Left kidney (tissue), 1 donor: ENCODE measurements at regions not wholly inside any gene's neighbourhood (a gene's known extent, or its start where the extent isn't known, plus 50 kb on each side); places are given as distances from the start of the nearest gene placed in this dataset.

Source experiments
- DNase-seq: peaks from one replicate; pipeline ENCODE4 v3.0.0-alpha.2; 2013

DNA sequence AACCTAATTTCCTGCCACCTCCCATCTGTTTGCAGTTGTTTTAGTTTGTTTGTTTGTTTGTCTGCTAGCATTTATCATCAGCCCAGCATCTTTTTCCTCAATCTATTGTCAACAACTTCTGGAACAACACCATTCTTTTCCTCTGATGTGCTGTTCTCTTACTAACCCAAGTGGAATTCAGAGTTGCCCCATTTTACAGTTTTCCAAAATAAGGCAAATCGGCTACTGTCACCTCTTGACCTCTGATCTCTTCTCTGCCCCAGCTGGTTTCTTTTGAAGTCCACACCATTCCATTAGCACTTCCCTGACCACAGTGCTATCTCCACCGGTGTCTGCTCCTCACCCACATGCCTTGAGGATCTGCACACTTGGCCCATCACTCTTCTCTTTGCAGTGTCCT is 102.4 kb downstream of the EFNB2 start:
- DNase-seq: no peak

DNA sequence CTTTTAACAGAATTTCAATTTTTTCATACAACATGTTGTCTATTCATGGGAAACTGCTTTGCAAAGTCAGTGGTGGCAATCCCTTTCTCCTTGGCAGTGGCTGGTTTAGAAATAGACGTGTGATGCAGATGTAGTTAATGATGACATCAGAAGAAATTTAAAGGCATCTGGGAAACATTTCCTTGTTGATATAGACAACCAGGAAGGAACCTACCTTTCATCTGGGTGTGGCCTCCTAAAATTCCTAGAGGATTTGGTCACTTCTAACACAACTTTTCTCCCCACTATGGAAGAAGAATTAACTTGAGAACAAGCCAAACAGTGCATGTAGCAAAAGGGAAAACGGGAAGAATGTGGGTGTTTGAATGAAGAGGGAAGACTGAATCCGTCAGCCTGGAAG is 102.8 kb downstream of the EFNB2 start:
- no peak for DNase-seq

DNA sequence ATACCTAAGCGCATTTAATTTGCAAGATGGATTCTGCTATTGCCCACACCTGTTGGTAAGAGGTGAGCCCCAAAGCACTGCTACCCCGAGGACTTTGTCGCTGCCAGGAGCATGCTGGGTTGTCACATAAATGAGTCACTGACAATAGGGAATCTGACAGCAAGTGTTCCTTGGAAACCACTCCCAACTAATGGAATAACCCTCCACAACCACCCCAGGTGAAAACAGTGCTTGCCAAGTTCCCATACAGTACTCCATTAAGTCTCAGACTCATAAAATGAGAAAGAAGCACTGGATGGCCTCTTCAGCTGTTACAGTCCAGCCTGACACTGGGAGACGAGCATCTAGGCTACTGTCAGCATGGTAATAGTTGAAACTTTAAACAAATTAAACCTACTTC is 108.6 kb downstream of the EFNB2 start:
- DNase-seq: no peak

DNA sequence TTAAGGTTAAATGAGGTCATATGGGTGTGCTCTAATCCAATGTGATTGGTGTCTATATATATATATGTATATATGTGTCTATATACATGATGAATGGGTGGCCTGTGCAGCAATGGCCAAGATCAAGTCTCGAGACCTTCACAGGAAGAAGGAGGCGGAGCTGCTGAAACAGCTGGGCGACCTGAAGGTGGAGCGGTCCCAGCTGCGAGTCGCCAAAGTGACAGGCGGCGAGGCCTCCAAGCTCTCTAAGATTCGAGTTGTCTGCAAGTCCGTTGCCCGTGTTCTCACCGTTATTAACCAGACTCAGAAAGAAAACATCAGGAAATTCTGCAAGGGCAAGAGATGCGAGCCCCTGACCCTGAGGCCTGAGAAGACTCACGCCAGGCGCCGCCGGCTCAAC is 109.8 kb downstream of the EFNB2 start:
- DNase-seq: no peak

DNA sequence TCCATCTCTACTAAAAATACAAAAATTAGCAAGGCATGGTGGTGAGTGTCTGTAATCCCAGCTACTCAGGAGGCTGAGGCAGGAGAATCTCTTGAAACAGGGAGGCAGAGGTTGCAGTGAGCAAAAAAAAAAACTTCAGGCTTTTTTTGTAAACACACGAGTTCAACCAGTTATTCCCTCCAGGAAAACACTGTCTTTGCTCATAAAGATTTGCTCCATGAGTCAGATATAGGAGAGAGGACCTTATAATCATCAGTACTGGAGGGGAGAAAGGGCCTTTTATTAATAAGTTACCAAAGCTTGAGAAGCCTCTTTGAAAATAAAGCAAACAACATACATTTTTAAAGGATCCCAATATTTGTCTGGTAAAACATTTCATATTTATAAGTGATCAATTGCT is 110.7 kb downstream of the EFNB2 start:
- no peak for DNase-seq

DNA sequence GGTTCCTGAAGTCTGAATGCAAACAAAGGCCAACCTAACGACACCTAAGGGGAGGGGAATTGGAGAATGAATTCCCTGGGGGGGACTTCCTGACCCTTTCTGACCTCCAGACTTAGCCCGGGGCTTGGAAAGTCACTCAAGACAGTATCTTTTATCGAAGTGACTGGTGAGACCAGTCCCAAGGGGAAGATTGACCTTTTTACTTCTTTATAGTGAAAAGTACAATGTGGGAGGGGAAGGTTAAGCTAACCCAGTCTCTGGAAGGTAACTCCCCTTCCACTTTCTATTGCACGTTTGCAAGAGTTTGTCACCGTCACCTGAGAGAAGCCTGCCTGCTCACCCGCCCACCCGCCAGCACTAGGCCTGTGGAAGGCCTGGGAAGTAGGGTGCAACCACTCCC is 111.9 kb downstream of the EFNB2 start:
- DNase-seq: no peak

DNA sequence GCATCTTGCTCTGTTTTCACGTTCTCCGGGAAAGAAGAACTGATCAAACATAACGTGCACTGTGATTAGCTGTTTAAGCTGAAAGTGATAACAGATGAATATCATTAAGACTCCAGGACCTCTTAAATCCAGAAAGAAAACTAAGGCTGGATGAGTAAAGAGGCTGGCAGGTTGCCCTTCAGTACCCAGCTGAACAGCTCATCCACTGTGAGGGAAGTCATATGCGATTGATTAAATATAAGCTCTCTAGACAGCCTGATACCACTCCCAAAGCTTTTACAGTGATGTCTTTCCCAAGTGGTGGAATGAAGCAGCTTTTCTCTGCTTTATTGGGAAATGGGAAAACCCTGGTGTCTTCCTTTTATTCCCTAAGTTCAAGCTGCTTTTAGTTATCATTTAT is 116.9 kb downstream of the EFNB2 start:
- no peak for DNase-seq

DNA sequence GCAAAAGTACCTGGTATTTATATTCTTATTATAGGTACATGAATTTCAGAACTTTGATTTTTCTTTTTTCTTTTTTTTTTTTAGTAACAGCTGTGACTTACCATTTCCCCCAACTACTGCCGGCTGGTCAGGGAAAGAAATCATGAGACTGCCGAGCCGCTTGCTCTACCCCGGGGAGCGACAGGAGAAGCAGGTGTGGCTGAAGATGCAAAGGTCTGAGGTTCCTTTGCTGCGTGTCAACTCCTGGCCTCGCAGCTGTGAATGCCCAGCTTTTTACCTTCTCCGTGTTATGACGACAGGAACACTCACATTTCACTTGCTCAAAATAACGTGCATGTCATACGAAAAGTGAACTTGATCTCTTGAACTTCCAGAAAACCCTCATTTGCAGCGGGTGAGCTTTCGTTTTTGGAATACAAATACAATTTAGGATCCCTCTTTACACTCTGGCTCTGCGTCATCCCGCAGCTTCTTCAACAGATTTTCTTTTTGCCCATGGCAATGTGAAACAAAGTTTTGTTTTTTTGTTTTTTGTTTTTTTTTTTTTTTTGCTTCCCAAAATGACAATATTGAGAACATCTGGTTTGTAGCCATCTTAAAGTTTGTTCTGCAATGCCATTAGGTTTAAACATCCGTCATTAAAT is 117.9 kb downstream of the EFNB2 start:
- no peak for DNase-seq

DNA sequence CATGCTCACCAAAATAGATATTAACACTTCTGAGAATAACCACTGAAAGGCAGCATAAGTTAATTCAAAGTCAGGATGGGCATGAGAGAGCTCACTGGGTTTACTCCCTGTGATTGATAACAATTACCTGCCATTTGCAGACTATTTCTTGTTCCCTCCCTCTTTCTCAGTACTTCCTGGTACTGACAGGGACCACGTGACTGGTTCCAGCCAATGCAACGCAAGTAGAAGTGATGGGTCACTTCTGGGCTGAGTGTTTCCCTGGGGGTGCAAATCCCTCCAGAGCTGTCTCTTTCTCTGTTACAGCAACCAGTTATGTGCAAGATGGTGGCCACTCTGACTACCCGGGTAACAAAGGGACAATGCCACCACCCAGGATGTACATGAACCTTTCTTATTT is 118.8 kb downstream of the EFNB2 start:
- DNase-seq: no peak

DNA sequence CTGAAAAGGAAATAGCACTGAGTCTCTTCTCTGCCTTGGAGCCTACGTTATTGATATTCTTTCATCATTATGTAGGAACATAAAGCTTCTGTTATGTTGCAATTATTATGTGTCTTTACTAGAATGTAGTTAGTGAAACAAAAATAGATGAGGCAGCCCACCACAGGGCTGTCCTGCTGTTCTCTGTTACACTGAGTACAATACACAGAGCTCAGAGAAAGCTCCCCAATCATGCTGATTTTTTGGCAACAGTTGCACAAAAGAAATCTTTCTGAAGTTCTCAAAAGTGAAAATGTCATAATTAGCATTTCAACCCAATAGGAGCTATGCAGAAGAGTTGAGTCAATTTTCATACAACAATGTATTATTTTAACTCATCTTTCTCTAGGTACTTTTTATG is 119.5 kb downstream of the EFNB2 start:
- no peak for DNase-seq

DNA sequence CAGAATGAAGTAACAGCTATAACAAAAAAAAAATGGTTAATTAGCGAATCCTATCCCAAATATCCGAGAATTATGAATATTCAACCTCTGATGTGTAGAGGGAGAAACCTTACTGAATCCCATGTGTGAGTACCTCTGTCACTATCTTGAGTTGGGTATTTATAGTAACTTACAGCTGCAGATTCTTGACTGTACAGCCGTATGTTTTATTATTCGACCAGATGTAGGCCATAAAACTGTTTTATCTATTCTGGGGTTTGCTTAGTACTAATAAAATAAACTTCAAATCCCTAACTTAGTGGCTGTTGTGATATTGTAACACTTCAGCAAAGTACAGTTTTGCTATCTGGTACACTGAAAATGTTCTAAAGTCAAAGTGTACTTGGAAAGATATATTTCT is 120.0 kb downstream of the EFNB2 start:
- no peak for DNase-seq

DNA sequence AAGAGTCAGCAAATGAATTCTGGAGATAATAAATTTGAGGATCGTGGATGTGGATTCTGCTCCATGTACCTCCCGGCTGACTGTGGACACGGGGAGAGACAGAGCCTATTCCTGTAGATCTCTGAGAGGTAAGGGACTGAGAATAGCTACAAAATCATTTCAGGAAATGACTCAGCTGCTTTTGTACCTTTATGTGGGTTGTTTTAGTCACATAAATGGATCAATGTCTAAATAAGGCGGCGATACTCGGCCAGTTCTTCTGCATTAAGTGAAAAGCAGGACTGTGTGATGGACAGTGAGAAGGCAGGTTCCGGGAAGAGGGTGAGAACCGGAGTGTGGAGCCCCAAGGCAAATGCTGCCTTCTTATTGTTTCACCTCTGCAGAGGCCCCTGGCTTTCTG is 128.1 kb downstream of the EFNB2 start:
- DNase-seq: no peak

DNA sequence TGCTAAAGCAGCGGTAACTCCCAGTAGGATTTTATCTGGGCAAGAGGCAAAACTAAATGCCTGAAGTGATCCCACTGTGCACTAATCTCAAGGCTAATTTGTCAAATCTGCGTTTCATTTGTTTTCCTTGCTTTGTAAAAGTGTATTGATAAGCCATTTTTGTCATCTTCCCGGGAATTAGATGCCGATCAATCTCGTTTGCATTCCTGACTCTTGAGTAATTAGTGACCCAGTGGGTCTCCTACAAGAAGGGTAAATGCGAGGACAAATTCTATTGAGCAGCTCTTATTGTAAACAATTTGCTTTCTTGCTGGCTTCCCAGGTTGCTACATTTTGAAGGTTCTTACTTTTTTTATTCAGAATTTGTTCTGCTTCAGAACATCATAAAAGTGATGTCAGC is 129.7 kb downstream of the EFNB2 start:
- DNase-seq: no peak

DNA sequence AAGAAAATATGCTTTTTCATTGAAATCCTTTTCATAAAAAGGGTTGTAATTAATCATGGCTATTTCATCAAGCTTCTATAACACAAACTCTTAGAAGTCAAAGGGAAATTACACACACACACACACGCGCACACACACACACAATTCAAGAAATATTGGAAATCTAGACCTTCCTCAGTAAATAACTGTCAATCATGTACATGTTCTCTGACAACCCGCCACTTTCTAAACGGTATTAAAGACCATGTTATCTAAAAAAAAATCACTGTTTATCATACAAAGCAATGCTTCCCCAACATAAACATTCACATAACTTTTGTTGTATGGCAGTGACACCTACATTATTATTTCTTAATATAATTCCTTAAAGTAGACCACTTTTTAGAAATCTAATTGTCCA is 132.2 kb downstream of the EFNB2 start:
- no peak for DNase-seq

DNA sequence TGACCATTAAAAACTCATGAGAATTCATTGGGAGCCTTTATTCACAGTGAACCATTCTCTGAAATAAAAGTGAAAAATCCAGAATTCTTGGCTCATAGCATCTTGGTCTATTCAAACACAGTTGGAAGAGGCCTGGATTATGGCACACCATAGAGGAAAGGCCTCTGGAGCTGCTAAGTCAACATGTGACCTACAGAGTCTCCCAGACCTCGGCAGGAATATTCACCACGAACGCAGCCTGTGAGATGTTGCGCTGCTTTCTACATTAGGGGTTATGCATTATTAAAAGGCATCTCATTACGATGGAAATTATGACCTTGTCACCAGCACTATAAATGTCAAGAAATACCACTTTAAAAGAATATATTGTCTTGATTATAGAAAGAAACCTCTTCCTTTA is 132.6 kb downstream of the EFNB2 start:
- DNase-seq: no peak

DNA sequence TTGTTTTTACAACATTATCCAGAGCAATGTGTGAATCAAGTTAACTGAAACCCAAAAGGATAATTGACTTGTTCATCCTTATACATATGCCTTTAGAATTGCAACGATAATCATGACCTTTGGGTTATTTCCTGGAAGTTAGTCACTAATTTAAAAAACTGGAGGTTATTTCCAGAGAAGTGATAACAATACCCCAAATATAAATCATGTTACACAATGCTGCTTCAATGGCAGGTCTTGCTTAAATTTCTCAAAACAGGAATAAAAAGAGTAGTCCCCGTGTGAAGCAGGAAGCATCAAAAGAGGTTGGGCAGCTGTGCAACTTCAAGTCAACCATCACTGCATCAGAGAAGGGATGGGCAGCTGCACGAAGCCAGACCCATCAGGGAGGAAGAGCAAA is 134.4 kb downstream of the EFNB2 start:
- DNase-seq: no peak

DNA sequence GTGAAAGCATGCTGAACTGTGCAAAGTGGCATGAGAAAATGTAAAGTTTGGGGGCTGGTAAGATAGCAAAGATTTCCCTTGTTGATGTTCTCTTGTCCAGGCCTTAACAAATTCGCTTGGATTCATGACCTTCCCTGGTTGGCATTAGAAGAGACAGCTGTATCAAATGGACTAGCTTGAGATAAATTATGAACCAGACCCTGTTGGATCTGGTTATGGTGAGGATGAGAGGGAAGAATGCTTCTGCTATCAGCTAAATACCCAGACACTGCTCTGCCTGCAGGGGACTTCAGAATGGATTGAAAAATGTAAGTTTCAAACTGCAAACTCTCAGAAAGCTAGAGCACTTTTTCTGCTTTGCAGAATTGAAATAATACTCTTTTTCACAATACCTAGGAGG is 135.2 kb downstream of the EFNB2 start:
- DNase-seq: no peak

DNA sequence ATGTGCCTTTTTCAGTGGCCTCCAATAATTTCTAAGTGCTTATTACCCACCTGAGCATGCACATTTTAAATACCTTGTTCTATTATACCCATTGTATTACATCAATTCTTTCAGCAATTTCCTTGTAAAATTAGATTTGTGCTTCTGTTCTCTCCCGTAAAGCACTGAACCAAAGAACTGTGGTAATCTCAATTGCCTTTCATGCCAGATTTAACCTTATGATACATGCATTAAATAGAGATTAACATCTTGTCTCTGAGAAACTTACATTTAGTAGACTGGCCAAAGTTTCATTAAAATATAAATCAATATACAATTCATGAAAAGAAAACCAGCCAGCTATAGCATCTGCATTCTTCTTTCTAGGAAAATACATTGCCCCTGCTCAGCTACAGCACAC is 137.2 kb downstream of the EFNB2 start:
- no peak for DNase-seq

DNA sequence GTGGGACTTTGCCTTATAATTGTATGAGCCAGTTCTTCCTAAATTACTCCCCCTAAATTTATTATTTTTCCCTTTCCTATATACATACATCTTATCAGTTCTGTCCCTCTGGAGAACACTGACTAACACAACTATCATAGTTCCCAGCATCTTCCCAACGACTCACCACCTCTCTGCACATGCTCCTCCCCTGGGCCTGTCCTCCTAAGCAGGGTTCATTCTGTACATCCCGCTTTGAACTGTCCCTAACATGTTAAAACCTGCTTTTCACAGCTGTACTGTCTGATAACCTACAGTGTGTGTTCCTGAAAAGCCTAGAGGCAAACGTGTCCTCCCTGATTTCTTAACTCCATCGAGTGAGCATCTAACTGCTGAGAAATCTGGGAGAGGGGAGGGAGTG is 141.7 kb downstream of the EFNB2 start:
- no peak for DNase-seq

DNA sequence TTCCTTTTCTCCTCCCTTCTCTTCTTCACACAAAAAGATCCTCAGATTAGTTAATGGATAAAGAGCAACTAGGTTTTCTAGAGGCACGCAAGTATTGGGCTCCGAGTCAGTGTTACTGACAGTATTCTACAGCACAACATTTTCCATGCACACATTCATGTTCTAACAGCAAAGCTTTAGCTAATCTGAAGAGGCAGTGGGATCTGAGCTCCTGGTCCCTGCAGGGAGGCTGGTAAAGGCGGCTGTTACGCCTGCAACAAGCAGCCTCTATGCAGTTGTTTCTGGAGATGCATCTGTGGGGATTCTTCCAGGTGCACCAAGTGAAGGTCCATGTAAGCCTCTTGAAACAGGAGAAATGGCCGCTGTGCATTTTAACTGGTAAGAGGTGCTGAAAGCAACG is 143.8 kb downstream of the EFNB2 start:
- DNase-seq: no peak

DNA sequence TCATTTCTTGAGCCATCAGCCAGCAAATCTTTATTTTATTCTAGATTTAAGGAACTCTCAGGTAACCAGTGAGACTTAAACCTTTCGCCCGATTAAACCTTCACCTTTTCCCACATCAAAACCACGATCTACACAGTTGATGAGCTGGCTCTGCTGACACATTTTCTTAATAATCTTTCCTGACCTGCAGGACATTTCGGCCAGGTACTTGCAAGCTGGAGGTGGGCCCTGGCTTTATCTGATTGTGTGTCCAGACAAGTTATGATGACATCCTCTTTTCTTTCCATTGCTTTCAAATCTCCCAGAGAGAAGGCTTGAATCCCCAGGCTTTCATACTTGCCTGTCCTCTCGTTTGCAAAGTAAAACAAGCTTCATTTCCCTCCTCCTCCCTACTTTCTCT is 144.2 kb downstream of the EFNB2 start:
- no peak for DNase-seq

DNA sequence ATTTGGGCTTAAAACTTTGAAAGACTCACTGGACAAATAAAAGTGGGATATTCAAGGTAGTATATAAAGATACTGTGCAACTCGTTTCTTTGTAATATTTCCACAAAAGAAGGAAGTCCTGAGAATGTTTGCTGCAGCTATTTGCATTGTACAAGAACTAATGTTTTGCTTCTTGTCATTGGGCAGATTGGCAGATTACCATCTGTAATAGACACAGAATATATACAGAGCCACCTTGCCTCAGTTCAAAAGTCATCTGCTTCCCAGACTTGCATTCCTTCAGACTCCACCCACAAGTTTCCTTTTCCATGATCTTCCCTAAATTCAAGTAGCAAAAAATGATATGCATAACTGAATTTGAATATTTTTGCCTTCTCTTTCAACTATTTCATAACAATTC is 145.1 kb downstream of the EFNB2 start:
- DNase-seq: no peak

DNA sequence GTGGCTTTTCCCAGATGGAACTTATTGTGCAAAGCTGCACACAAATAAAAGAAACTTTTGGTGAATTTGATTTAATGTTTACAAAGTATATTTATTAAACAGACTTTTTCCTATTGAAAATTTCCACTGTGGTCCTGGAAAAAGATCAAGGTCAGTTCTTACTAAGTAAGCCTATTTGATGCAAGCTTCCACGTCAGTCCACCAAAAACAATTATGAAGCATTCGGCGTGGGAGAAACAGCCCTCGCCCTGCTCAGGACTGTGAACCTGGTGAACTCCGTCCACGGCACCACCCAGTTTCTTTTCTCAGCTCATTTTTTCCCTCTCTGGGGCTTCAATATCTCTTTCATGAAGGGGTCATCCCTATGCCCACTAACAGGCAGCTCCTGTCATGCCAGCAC is 149.8 kb downstream of the EFNB2 start:
- no peak for DNase-seq

DNA sequence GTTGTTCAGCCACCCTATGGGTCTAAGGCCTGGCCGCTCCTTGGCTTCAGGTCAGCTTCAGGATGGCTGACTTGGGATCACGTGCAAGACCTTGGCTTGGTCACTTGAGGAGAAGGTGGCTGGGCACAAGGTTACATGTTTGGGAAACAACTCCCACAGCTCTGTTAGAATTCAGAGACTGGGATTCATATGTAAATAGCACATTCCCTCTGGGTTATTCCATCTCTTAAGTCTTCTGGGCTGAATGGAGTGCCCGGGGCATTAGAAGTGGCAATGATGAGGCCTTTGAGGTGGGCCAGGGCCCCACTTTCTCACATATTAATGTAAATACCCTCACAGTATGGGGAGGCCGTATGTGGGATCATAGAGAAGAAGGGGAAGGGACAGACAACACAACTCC is 150.9 kb downstream of the EFNB2 start:
- no peak for DNase-seq

DNA sequence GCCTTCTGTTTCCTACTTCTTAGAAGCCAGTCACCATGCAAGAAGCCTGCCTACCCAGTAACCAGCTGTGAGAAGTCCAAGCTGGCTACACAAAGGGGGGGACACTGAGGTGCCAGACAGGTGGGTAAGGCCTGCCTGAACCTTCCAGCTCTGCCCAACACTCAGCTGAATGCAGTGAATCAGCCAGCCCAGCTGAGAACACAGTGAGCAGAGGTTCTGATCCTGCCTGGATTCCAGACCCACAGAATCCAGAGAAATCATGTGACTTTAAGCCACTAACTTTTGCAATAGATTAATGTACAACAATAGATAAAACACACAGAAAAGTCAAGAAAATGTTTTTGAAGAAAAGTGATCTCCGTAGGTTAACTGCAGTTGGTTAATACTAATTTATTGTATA is 151.7 kb downstream of the EFNB2 start:
- DNase-seq: no peak
